ENCODE measurements at regions not wholly inside any gene's neighbourhood (a gene's known extent, or its start where the extent isn't known, plus 50 kb on each side); places are given as distances from the start of the nearest gene placed in this dataset.

DNA sequence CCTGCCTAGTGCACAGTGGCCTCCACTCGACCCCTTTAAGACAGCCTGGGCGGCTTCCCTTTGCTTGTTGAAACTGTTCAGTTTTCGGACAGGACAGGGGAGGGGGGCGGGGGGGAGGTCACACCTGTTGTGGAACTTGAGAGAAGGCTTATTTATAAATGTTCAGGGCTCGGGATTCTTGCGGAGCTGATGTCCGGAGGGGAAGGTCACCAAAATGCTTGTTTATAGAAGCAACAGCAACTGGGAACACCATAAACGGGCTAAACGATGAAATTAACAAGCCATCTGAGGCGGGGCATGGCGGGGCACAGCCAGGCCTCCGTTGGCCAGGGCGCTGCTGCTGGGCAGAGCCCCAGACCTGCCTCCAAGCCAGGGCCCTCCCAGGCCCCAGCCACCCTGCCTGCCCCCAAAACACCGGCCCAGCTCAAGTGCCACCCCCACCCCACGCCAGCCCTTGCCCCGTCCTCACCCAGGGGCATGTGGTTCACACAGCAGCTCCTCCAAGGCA, 59.8 kb upstream of the CASZ1 start:
- no peak overlapping the region for H3K4ac ChIP-seq (ENCODE audit: low read depth in 1 of 2, low read length in 2 of 2)
- no peak overlapping the region for H3K23ac ChIP-seq (ENCODE audit: low read length in 2 of 2)
- no peak overlapping the region for H3K14ac ChIP-seq (ENCODE audit: low read length in 2 of 2)
- no peaks in the 10 kb centered on the region for H3K79me1 ChIP-seq (replicated peaks; ENCODE audit: low read length, poor library complexity, severe bottlenecking)
- H2BK12ac ChIP-seq (ENCODE audit: low read length in 2 of 2), result no peak overlapping the region
- H3K9me3 ChIP-seq (ENCODE audit: control insufficient read depth, low read length), result peaks cover 4% of the 10 kb centered on the region
- no peak overlapping the region for H4K8ac ChIP-seq (ENCODE audit: low read length)
- H3K36me3 ChIP-seq (ENCODE audit: control insufficient read depth in 1 of 2, insufficient read depth in 2 of 2, low read depth in 1 of 2, low read length in 2 of 2), result no peaks in the 10 kb centered on the region
- H2BK5ac ChIP-seq (ENCODE audit: low read depth, low read length, poor library complexity, severe bottlenecking), result no peak overlapping the region
- DNase-seq, result no peak
- H2BK15ac ChIP-seq (ENCODE audit: low read depth, poor library complexity, severe bottlenecking), result no peak overlapping the region
- H3K27me3 ChIP-seq (ENCODE audit: control insufficient read depth in 1 of 2, insufficient read depth in 1 of 2, low read length in 2 of 2), result peaks cover 39 to 58% of the 10 kb centered on the region in 2 experiments
- H3K18ac ChIP-seq (ENCODE audit: low read depth in 1 of 2, low read length in 2 of 2), result no peak overlapping the region
- no peak overlapping the region for H3K9ac ChIP-seq (ENCODE audit: low read length)
- no peak overlapping the region for H3K4me2 ChIP-seq (ENCODE audit: low read length, poor library complexity, severe bottlenecking)
- no peak overlapping the region for H3K27ac ChIP-seq (ENCODE audit: low read length, poor library complexity, severe bottlenecking)
- WGBS, result 80% methylated on average over 15 of the region's 16 CpGs
- no peak overlapping the region for H2AK5ac ChIP-seq (ENCODE audit: low read length, severe bottlenecking)
- no peaks in the 10 kb centered on the region for H3K4me1 ChIP-seq (ENCODE audit: control insufficient read depth, insufficient read depth, low read depth, low read length)
- no peak overlapping the region for H3K4me3 ChIP-seq (ENCODE audit: insufficient read depth in 1 of 2, low read depth in 1 of 2, low read length in 2 of 2)
- no peak overlapping the region for H2BK120ac ChIP-seq (ENCODE audit: low read depth, low read length)
- no peak overlapping the region for H2AFZ ChIP-seq (ENCODE audit: low read depth, low read length)
- H4K91ac ChIP-seq (ENCODE audit: low read length), result no peak overlapping the region

DNA sequence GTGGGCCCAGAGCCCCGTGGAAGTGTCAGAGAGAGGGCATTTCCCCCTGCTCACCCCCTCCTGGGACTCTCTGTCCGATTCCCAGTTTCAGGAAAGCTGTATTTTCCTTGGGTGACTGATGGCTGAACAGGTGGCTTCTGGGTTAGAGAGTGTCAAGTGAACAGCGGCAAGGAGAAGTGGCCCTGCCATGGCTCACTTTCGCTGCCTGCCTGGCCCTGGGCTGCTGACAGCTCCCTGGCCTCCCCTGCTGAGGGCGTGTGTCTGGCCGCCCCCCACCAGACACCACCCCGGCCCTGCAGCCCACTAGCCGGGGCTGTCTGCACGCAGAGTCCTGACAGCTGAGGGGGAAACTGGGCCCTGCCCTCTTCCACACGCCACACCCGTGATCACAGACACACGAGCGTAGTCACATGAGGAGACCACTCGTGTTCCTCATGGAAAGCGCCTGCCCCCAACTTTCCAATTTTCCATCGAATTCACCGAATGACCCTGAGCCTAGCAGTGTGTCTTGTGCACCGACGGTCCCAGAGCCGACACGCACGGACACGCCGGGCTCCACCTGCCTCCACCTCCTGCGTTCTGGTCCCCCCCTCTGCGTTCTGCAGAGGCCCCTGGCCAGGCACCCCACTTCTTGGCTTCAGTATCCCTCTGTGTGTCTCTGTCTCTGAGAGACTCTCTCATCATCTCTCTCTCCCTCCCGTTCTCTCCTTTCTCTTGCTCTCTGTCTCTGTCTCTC, 60.6 kb upstream of the CASZ1 start:
- 82% methylated on average over 26 of the region's 27 CpGs for WGBS
- no peak overlapping the region for H3K4ac ChIP-seq (ENCODE audit: low read depth in 1 of 2, low read length in 2 of 2)

DNA sequence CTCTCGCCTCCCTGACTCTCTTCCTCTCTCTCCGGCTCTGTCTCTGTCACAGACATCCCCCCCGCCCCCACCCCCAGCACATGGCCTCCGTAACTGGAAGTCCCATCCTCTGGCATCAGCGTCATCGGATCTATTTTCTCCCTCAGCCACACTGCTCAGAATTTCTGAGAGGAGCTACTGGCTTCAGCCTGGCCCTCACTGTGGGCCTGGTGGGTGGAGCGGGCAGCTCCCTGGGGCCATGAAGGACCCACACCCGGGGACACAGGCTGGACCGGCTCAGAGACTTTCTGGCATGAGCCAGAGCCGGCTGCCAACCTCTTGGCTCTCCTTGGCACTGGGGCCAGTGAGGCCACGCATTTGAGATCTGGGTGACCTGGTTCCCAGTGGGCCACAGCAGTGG, 61.2 kb upstream of the CASZ1 start:
- Histone ChIP-seq H3K23ac (ENCODE audit: low read length in 2 of 2) (no peak overlapping the region), H2BK120ac (ENCODE audit: low read depth, low read length) (no peak overlapping the region), H3K14ac (ENCODE audit: low read length in 2 of 2) (no peak overlapping the region), H3K4ac (ENCODE audit: low read depth in 1 of 2, low read length in 2 of 2) (no peak overlapping the region), H3K36me3 (ENCODE audit: control insufficient read depth in 1 of 2, insufficient read depth in 2 of 2, low read depth in 1 of 2, low read length in 2 of 2) (no peaks in the 10 kb centered on the region), H2AK5ac (ENCODE audit: low read length, severe bottlenecking) (no peak overlapping the region), H3K79me1 (replicated peaks; ENCODE audit: low read length, poor library complexity, severe bottlenecking) (no peaks in the 10 kb centered on the region), H3K18ac (ENCODE audit: low read depth in 1 of 2, low read length in 2 of 2) (no peak overlapping the region), H2BK12ac (ENCODE audit: low read length in 2 of 2) (no peak overlapping the region), H3K9ac (ENCODE audit: low read length) (no peak overlapping the region), H3K9me3 (ENCODE audit: control insufficient read depth, low read length) (peaks cover 4% of the 10 kb centered on the region), H3K4me1 (ENCODE audit: control insufficient read depth, insufficient read depth, low read depth, low read length) (no peaks in the 10 kb centered on the region), H2BK15ac (ENCODE audit: low read depth, poor library complexity, severe bottlenecking) (no peak overlapping the region), H2AFZ (ENCODE audit: low read depth, low read length) (no peak overlapping the region), H4K8ac (ENCODE audit: low read length) (no peak overlapping the region), H2BK5ac (ENCODE audit: low read depth, low read length, poor library complexity, severe bottlenecking) (no peak overlapping the region), H3K4me3 (ENCODE audit: insufficient read depth in 1 of 2, low read depth in 1 of 2, low read length in 2 of 2) (no peak overlapping the region), H3K27ac (ENCODE audit: low read length, poor library complexity, severe bottlenecking) (no peak overlapping the region), H3K27me3 (ENCODE audit: control insufficient read depth in 1 of 2, insufficient read depth in 1 of 2, low read length in 2 of 2) (peaks cover 48 to 68% of the 10 kb centered on the region in 2 experiments), H3K4me2 (ENCODE audit: low read length, poor library complexity, severe bottlenecking) (no peak overlapping the region), H4K91ac (ENCODE audit: low read length) (no peak overlapping the region)
- no peak for DNase-seq
- 90% methylated on average over 11 of the region's 11 CpGs for WGBS

More for the DNA sequence above, 60.6 kb upstream of the CASZ1 start:
- H3K23ac ChIP-seq (ENCODE audit: low read length in 2 of 2), result no peak overlapping the region
- no peaks in the 10 kb centered on the region for H3K79me1 ChIP-seq (replicated peaks; ENCODE audit: low read length, poor library complexity, severe bottlenecking)
- no peaks in the 10 kb centered on the region for H3K4me1 ChIP-seq (ENCODE audit: control insufficient read depth, insufficient read depth, low read depth, low read length)
- H3K14ac ChIP-seq (ENCODE audit: low read length in 2 of 2), result no peak overlapping the region
- H2AFZ ChIP-seq (ENCODE audit: low read depth, low read length), result no peak overlapping the region
- no peak overlapping the region for H2BK120ac ChIP-seq (ENCODE audit: low read depth, low read length)
- no peak overlapping the region for H2BK5ac ChIP-seq (ENCODE audit: low read depth, low read length, poor library complexity, severe bottlenecking)
- H2BK15ac ChIP-seq (ENCODE audit: low read depth, poor library complexity, severe bottlenecking), result no peak overlapping the region
- peaks cover 4% of the 10 kb centered on the region for H3K9me3 ChIP-seq (ENCODE audit: control insufficient read depth, low read length)
- DNase-seq, result no peak
- H3K9ac ChIP-seq (ENCODE audit: low read length), result no peak overlapping the region
- H3K18ac ChIP-seq (ENCODE audit: low read depth in 1 of 2, low read length in 2 of 2), result no peak overlapping the region
- H4K8ac ChIP-seq (ENCODE audit: low read length), result no peak overlapping the region
- H4K91ac ChIP-seq (ENCODE audit: low read length), result no peak overlapping the region
- no peak overlapping the region for H3K4me2 ChIP-seq (ENCODE audit: low read length, poor library complexity, severe bottlenecking)
- no peak overlapping the region for H2BK12ac ChIP-seq (ENCODE audit: low read length in 2 of 2)
- H2AK5ac ChIP-seq (ENCODE audit: low read length, severe bottlenecking), result no peak overlapping the region
- no peak overlapping the region for H3K27ac ChIP-seq (ENCODE audit: low read length, poor library complexity, severe bottlenecking)
- no peaks in the 10 kb centered on the region for H3K36me3 ChIP-seq (ENCODE audit: control insufficient read depth in 1 of 2, insufficient read depth in 2 of 2, low read depth in 1 of 2, low read length in 2 of 2)
- H3K27me3 ChIP-seq (ENCODE audit: control insufficient read depth in 1 of 2, insufficient read depth in 1 of 2, low read length in 2 of 2), result peaks cover 43 to 62% of the 10 kb centered on the region in 2 experiments
- H3K4me3 ChIP-seq (ENCODE audit: insufficient read depth in 1 of 2, low read depth in 1 of 2, low read length in 2 of 2), result no peak overlapping the region

DNA sequence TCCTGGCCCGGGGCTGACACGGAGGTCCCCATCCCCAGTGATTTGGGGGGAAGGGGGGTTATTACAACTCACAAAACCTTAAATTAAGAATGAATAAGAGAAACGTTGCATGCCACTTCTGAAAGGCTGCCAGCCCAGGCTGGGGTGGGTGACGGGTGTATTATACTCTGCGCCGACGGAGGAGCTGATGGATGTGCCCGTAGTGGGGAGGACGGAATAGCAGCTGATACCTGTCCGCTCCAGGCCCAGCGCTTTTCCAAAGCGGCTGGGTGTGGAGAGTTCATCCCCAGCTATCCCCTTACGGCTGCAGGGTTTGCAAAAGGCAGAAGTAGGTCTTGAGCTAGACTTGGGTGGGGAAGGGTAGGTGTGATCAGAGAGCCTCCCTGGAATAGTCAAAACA, 63.8 kb upstream of the CASZ1 start:
- Histone ChIP-seq H2BK5ac (ENCODE audit: low read depth, low read length, poor library complexity, severe bottlenecking) (no peak overlapping the region), H2BK120ac (ENCODE audit: low read depth, low read length) (no peak overlapping the region), H3K9me3 (ENCODE audit: control insufficient read depth, low read length) (no peaks in the 10 kb centered on the region), H2AFZ (ENCODE audit: low read depth, low read length) (no peak overlapping the region), H3K36me3 (ENCODE audit: control insufficient read depth in 1 of 2, insufficient read depth in 2 of 2, low read depth in 1 of 2, low read length in 2 of 2) (no peaks in the 10 kb centered on the region), H3K4ac (ENCODE audit: low read depth in 1 of 2, low read length in 2 of 2) (no peak overlapping the region), H3K79me1 (replicated peaks; ENCODE audit: low read length, poor library complexity, severe bottlenecking) (no peaks in the 10 kb centered on the region), H2BK15ac (ENCODE audit: low read depth, poor library complexity, severe bottlenecking) (no peak overlapping the region), H3K23ac (ENCODE audit: low read length in 2 of 2) (no peak overlapping the region), H4K91ac (ENCODE audit: low read length) (no peak overlapping the region), H3K14ac (ENCODE audit: low read length in 2 of 2) (no peak overlapping the region), H2BK12ac (ENCODE audit: low read length in 2 of 2) (no peak overlapping the region), H3K27me3 (ENCODE audit: control insufficient read depth in 1 of 2, insufficient read depth in 1 of 2, low read length in 2 of 2) (peaks cover 68 to 84% of the 10 kb centered on the region in 2 experiments), H3K4me1 (ENCODE audit: control insufficient read depth, insufficient read depth, low read depth, low read length) (no peaks in the 10 kb centered on the region), H4K8ac (ENCODE audit: low read length) (no peak overlapping the region), H3K27ac (ENCODE audit: low read length, poor library complexity, severe bottlenecking) (no peak overlapping the region), H3K18ac (ENCODE audit: low read depth in 1 of 2, low read length in 2 of 2) (no peak overlapping the region), H3K4me2 (ENCODE audit: low read length, poor library complexity, severe bottlenecking) (no peak overlapping the region), H3K4me3 (ENCODE audit: insufficient read depth in 1 of 2, low read depth in 1 of 2, low read length in 2 of 2) (no peak overlapping the region), H3K9ac (ENCODE audit: low read length) (no peak overlapping the region), H2AK5ac (ENCODE audit: low read length, severe bottlenecking) (no peak overlapping the region)
- 68% methylated on average over 11 of the region's 13 CpGs for WGBS
- DNase-seq, result no peak
